K562 (cell line): ENCODE measurements at regions not wholly inside any gene's neighbourhood (a gene's known extent, or its start where the extent isn't known, plus 50 kb on each side); places are given as distances from the start of the nearest gene placed in this dataset.

Experiments
- ATAC-seq: fragments of 200-7000 bp; cut with Tn5 transposase; 3 replicates; pipeline ENCODE4 v1.9.1; 2020; ENCODE audit warnings: moderate library complexity
- BruUV-seq: library from RNA; stranded (reverse); fragments of 400-500 nt; replicated peaks from 2 replicates; lab custom pipeline; 2021; lab: Mats Ljungman, UMichigan
- CTCF ChIA-PET: fragments of 300-600 bp; formaldehyde crosslinking; extraction: SDS; loops from one replicate; lab custom pipeline; 2021; ENCODE audit warnings: low intra/inter-chr PET ratio; lab: Yijun Ruan, JAX
- POLR2A ChIA-PET: fragments of 300-600, 350-650 bp; sonication (Branson Sonifier 250); formaldehyde crosslinking; extraction: SDS; loops from one replicate; lab custom pipeline; 2021; ENCODE audit warnings: antibody characterized with exemption, inconsistent platforms; lab: Yijun Ruan, JAX
- DNase-seq, 4 experiments: peaks; one replicate each; pipeline versions ENCODE4 v3.0.0 to v3.0.0-alpha.2; 2011 to 2018; ENCODE audit warnings: low spot score in 3 of 4, mixed read lengths in 3 of 4; ENCODE audit errors: extremely low read depth in 1 of 4
- FAIRE-seq: peaks from 2 replicates; lab custom pipeline; 2011; peaks lifted over from hg19 to GRCh38; lab: Jason Lieb, UNC
- H2AFZ ChIP-seq: 2 replicates; pipeline ENCODE4 v1.6.0; 2011; ENCODE audit warnings: low read depth, low read length, control low read depth, inconsistent platforms
- H3K27ac ChIP-seq: fragments of 200-600 bp; 3 replicates; pipeline ENCODE4 v1.8.0; 2011; ENCODE audit warnings: low read depth, mild to moderate bottlenecking, control low read depth, inconsistent platforms, low read length, moderate library complexity, mixed read lengths; ENCODE audit errors: extremely low read depth
- H3K27me3 ChIP-seq, 2 experiments: fragments of 300-600 bp in 1 of 2; 2 replicates in 1 of 2; 3 replicates in 1 of 2; pipeline versions ENCODE4 v1.6.0 to v1.8.0; 2011; ENCODE audit warnings: inconsistent platforms in 2 of 2, low read length in 2 of 2, mild to moderate bottlenecking in 1 of 2, mixed read lengths in 1 of 2, moderate library complexity in 1 of 2; ENCODE audit not compliant: control insufficient read depth in 2 of 2, insufficient read depth in 2 of 2
- H3K36me3 ChIP-seq: fragments of 300-600 bp; 3 replicates; pipeline ENCODE4 v1.8.0; 2011; ENCODE audit warnings: mild to moderate bottlenecking, low read length, inconsistent platforms; ENCODE audit not compliant: control insufficient read depth, insufficient read depth
- H3K4me1 ChIP-seq, 2 experiments: fragments of 200-600 bp in 1 of 2; replicated peaks in 1 of 2; 2 replicates in 1 of 2; 3 replicates in 1 of 2; pipeline versions ENCODE4 v1.5.1 to v1.8.0; 2011; ENCODE audit warnings: inconsistent platforms in 2 of 2, low read length in 2 of 2, mild to moderate bottlenecking in 1 of 2, mixed read lengths in 1 of 2, moderate library complexity in 1 of 2; ENCODE audit not compliant: control insufficient read depth in 2 of 2, insufficient read depth in 2 of 2
- H3K4me2 ChIP-seq: 2 replicates; pipeline ENCODE4 v1.6.1; 2011; ENCODE audit warnings: low read length, control low read depth, inconsistent platforms, mixed read lengths; ENCODE audit not compliant: insufficient read depth
- H3K4me3 ChIP-seq: fragments of 200-600 bp; sonication (generic), shearing (Covaris generic); 2 replicates; pipeline ENCODE4 v1.5.1; 2016; ENCODE audit warnings: control low read depth, inconsistent platforms
- H3K79me2 ChIP-seq: fragments of 200-600 bp; 3 replicates; pipeline ENCODE4 v1.8.0; 2011; ENCODE audit warnings: low read length, inconsistent platforms; ENCODE audit not compliant: control insufficient read depth, insufficient read depth
- H3K9ac ChIP-seq, 2 experiments: 2 replicates each; pipeline versions ENCODE4 v1.6.0 to v1.6.1; 2011; ENCODE audit warnings: low read depth in 2 of 2, low read length in 2 of 2, control low read depth in 1 of 2, inconsistent platforms in 1 of 2, mild to moderate bottlenecking in 1 of 2, mixed read lengths in 1 of 2; ENCODE audit not compliant: insufficient read depth in 1 of 2
- H3K9me1 ChIP-seq: one replicate; pipeline ENCODE4 v1.6.0; 2011; ENCODE audit warnings: inconsistent platforms, mild to moderate bottlenecking, low read length, moderate library complexity; ENCODE audit not compliant: control insufficient read depth, insufficient read depth
- H3K9me3 ChIP-seq: replicated peaks from 2 replicates; pipeline ENCODE4 v1.5.1; 2011; ENCODE audit warnings: low read depth, low read length, inconsistent platforms; ENCODE audit not compliant: control insufficient read depth, insufficient read depth
- H4K20me1 ChIP-seq: replicated peaks from 2 replicates; pipeline ENCODE4 v1.6.1; 2011; ENCODE audit warnings: low read length, inconsistent platforms, mixed read lengths; ENCODE audit not compliant: control insufficient read depth, insufficient read depth
- ADNP ChIP-seq: fragments of 200-800 bp; sonication (Bioruptor generic); IDR thresholded peaks from 2 replicates; pipeline ENCODE4 v1.6.1; 2016; ENCODE audit warnings: missing genetic modification characterization, missing compliant biosample characterization
- AFF4 ChIP-seq: sonication (generic); formaldehyde crosslinking; IDR thresholded peaks from 2 replicates; pipeline ENCODE4 v1.8.0; 2023; ENCODE audit warnings: mild to moderate bottlenecking, missing genetic modification reagents
- BMI1 ChIP-seq: fragments of 150-350 bp; IDR thresholded peaks from 2 replicates; pipeline ENCODE4 v1.6.1; 2014; ENCODE audit warnings: low read length
- CLOCK ChIP-seq: fragments of 250-450 bp; sonication (Bioruptor Pico); IDR thresholded peaks from 2 replicates; pipeline ENCODE4 v1.4.0; 2020; ENCODE audit warnings: mild to moderate bottlenecking, moderate library complexity, borderline replicate concordance
- ELK3 ChIP-seq: fragments of 450-650 bp; formaldehyde crosslinking; IDR thresholded peaks from 2 replicates; pipeline ENCODE4 v1.4.0; 2020; ENCODE audit warnings: mild to moderate bottlenecking
- ETS2 ChIP-seq: IDR thresholded peaks from 2 replicates; pipeline ENCODE4 v1.6.1; 2016; ENCODE audit warnings: borderline replicate concordance, missing genetic modification characterization, mild to moderate bottlenecking, moderate library complexity, missing compliant biosample characterization; ENCODE audit not compliant: poor library complexity, severe bottlenecking
- FOXA1 ChIP-seq: fragments of 450-650 bp; IDR thresholded peaks from 2 replicates; pipeline ENCODE4 v1.6.1; 2016; ENCODE audit warnings: mild to moderate bottlenecking, borderline replicate concordance
- HEY1 ChIP-seq: fragments of 250-450 bp; sonication (Bioruptor Pico); IDR thresholded peaks from 2 replicates; pipeline ENCODE4 v1.5.0; 2020; ENCODE audit warnings: mild to moderate bottlenecking, moderate library complexity, borderline replicate concordance
- NR1H2 ChIP-seq: sonication (generic); formaldehyde crosslinking; IDR thresholded peaks from 2 replicates; pipeline ENCODE4 v1.4.0; 2020; ENCODE audit warnings: mild to moderate bottlenecking, missing genetic modification reagents
- POLR2G ChIP-seq: fragments of 200-400 bp; formaldehyde crosslinking; IDR thresholded peaks from 2 replicates; pipeline ENCODE4 v1.6.1; 2017; ENCODE audit warnings: low read depth, mild to moderate bottlenecking, antibody characterized with exemption, low read length, moderate library complexity
- PPARD ChIP-seq: fragments of 250-450 bp; sonication (Bioruptor Pico); IDR thresholded peaks from 2 replicates; pipeline ENCODE4 v1.8.0; 2022; ENCODE audit warnings: inconsistent platforms, mild to moderate bottlenecking, moderate library complexity
- ZBTB26 ChIP-seq: fragments of 450-650 bp; formaldehyde crosslinking; IDR thresholded peaks from 2 replicates; pipeline ENCODE4 v1.4.0; 2022; ENCODE audit warnings: missing genetic modification characterization
- ZKSCAN3 ChIP-seq: fragments of 250-450 bp; sonication (Bioruptor Pico); IDR thresholded peaks from 2 replicates; pipeline ENCODE4 v1.4.0; 2020
- ZNF41 ChIP-seq: fragments of 250-450 bp; sonication (Bioruptor Pico); conservative IDR thresholded peaks from 2 replicates; pipeline ENCODE4 v1.4.0; 2020; ENCODE audit warnings: mild to moderate bottlenecking
- in situ Hi-C: fragments of 300-500 bp; cut with MboI; formaldehyde crosslinking; loops from 4 replicates; pipeline ENCODE4 v1.15.0; 2018; ENCODE audit warnings: inconsistent platforms, mixed read lengths
- intact Hi-C: fragments of 100-400 bp; cut with micrococcal nuclease; formaldehyde crosslinking; loops from 2 replicates; pipeline ENCODE4 v1.14.2; 2022

- in situ Hi-C loops = no loop called here
- TF ChIP-seq CLOCK (no peak), ZBTB26 (CRISPR knock-in tag) (no peak), ETS2 (tag) (no peak), POLR2G (no peak), ELK3 (CRISPR knock-in tag) (no peak), ADNP (no peak), BMI1 (no peak), NR1H2 (CRISPR knock-in tag) (no peak), ZNF41 (CRISPR knock-in tag) (no peak), FOXA1 (no peak), PPARD (CRISPR knock-in tag) (no peak), ZKSCAN3 (CRISPR knock-in tag) (no peak), HEY1 (CRISPR knock-in tag) (no peak), AFF4 (CRISPR knock-in tag) (no peak)
These were observed 253.7 kb downstream of the PDHA2 start for GRCh38 chr4:96093563-96093962.

More at GRCh38 chr4:96093563-96093962, 253.7 kb downstream of the PDHA2 start:
- ATAC-seq (no peak), DNase-seq (no peak), FAIRE-seq (no peak)
- Histone ChIP-seq H3K4me3 (no peak overlapping the region), H3K27me3 (no peaks in the 10 kb centered on the region), H3K36me3 (no peaks in the 10 kb centered on the region), H3K9me1 (no peaks in the 10 kb centered on the region), H3K9me3 (no peaks in the 10 kb centered on the region), H3K4me2 (no peak overlapping the region), H3K79me2 (no peaks in the 10 kb centered on the region), H3K4me1 (no peaks in the 10 kb centered on the region), H3K27ac (no peak overlapping the region), H3K9ac (no peak overlapping the region), H2AFZ (no peak overlapping the region), H4K20me1 (no peaks in the 10 kb centered on the region)
- CTCF ChIA-PET = no interaction called here
- POLR2A ChIA-PET = no interaction called here
- BruUV-seq = no TSS peak
- intact Hi-C loops = no loop called here
